ENCODE measurements at regions not wholly inside any gene's neighbourhood (a gene's known extent, or its start where the extent isn't known, plus 50 kb on each side); places are given as distances from the start of the nearest gene placed in this dataset.

DNA sequence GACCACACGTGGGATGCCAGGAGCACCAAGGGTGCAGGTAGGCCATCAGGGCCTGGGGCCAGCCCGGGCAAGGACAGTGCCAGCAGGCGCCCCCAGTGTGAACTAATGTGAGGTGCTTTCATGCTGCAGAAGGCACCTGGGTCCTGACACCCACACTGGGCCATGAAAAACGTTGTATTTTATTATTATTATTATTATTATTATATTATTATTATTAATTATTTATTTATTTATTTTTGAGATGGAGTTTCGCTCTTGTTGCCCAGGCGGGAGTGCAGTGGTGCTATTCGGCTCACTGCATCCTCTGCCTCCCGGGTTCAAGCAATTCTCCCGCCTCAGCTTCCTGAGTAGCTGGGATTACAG, 1267.3 kb downstream of the BRD1 start:
- H3K27ac Mint-ChIP-seq: no peak overlapping the region
- H3K9me3 Mint-ChIP-seq: no peaks in the 10 kb centered on the region; the same call in 2 of the 3 replicates
- ATAC-seq (no peak), DNase-seq (ENCODE audit: low spot score) (no peak)
- H3K27me3 ChIP-seq (ENCODE audit: insufficient read depth): no peaks in the 10 kb centered on the region
- H3K9me2 ChIP-seq (ENCODE audit: insufficient read depth): no peaks in the 10 kb centered on the region
- no peak for TF ChIP-seq STAT1 (IDR thresholded peaks at IDR 0.05; ENCODE audit: unreplicated experiment)
- TF ChIP-seq, protein P1, sequence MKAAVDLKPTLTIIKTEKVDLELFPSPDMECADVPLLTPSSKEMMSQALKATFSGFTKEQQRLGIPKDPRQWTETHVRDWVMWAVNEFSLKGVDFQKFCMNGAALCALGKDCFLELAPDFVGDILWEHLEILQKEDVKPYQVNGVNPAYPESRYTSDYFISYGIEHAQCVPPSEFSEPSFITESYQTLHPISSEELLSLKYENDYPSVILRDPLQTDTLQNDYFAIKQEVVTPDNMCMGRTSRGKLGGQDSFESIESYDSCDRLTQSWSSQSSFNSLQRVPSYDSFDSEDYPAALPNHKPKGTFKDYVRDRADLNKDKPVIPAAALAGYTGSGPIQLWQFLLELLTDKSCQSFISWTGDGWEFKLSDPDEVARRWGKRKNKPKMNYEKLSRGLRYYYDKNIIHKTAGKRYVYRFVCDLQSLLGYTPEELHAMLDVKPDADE (IDR thresholded peaks at IDR 0.05): no peak
- TF ChIP-seq ZNF114 (CRISPR knock-in tag; IDR thresholded peaks at IDR 0.05): no peak
- TF ChIP-seq EZH2 (IDR thresholded peaks at IDR 0.05; ENCODE audit: low read depth, unreplicated experiment): no peak
- H3K4me2 ChIP-seq: no peak overlapping the region
- H3F3A ChIP-seq (replicated peaks; ENCODE audit: low read depth): no peaks in the 10 kb centered on the region
- peaks cover 3% of the 10 kb centered on the region for H3K27me3 Mint-ChIP-seq (ENCODE audit: insufficient read depth, low read depth, poor library complexity)
- H3K4me3 Mint-ChIP-seq: no peak overlapping the region
- H3K36me3 Mint-ChIP-seq (ENCODE audit: low read depth): no peaks in the 10 kb centered on the region; the same call in 2 of the 3 replicates
- no peak overlapping the region for H3K27ac ChIP-seq (ENCODE audit: low read depth)
- H3K4me1 Mint-ChIP-seq: peaks cover under 1% of the 10 kb centered on the region; the same call in 1 of the 3 replicates
- H3K79me2 ChIP-seq (replicated peaks; ENCODE audit: insufficient read depth): no peaks in the 10 kb centered on the region
- H3K4me1 ChIP-seq (ENCODE audit: insufficient read depth): no peaks in the 10 kb centered on the region
- no peaks in the 10 kb centered on the region for H4K20me1 ChIP-seq (replicated peaks; ENCODE audit: insufficient read depth)
- no peak overlapping the region for H2AFZ ChIP-seq
- H3K4me3 ChIP-seq: no peak overlapping the region
- H3K36me3 ChIP-seq (ENCODE audit: insufficient read depth): no peaks in the 10 kb centered on the region

GRCh38 chr22:48559647-48560388, 1267.9 kb downstream of the BRD1 start:
- DNase-seq (ENCODE audit: low spot score) (no peak), ATAC-seq (no peak)
- H3K4me1 ChIP-seq (ENCODE audit: insufficient read depth): no peaks in the 10 kb centered on the region
- Mint-ChIP-seq H3K27ac (no peak overlapping the region), H3K4me1 (peaks cover 5% of the 10 kb centered on the region; the same call in 2 of the 3 replicates), H3K36me3 (ENCODE audit: low read depth) (no peaks in the 10 kb centered on the region; the same call in 2 of the 3 replicates), H3K9me3 (no peaks in the 10 kb centered on the region; the same call in 2 of the 3 replicates), H3K4me3 (no peak overlapping the region), H3K27me3 (ENCODE audit: insufficient read depth, low read depth, poor library complexity) (peaks cover 8% of the 10 kb centered on the region)
- H3K9me2 ChIP-seq (ENCODE audit: insufficient read depth): no peaks in the 10 kb centered on the region
- no peak overlapping the region for H3K4me3 ChIP-seq
- H3K27me3 ChIP-seq (ENCODE audit: insufficient read depth): no peaks in the 10 kb centered on the region
- H3K79me2 ChIP-seq (replicated peaks; ENCODE audit: insufficient read depth): no peaks in the 10 kb centered on the region
- no peaks in the 10 kb centered on the region for H4K20me1 ChIP-seq (replicated peaks; ENCODE audit: insufficient read depth)
- no peaks in the 10 kb centered on the region for H3K36me3 ChIP-seq (ENCODE audit: insufficient read depth)
- no peak overlapping the region for H3K27ac ChIP-seq (ENCODE audit: low read depth)
- no peak for TF ChIP-seq CREB1 (CRISPR knock-in tag; IDR thresholded peaks at IDR 0.05; ENCODE audit: low read depth)
- TF ChIP-seq POLR2AphosphoS5 (IDR thresholded peaks at IDR 0.05; ENCODE audit: low read depth): no peak
- TF ChIP-seq CTCF (conservative IDR thresholded peaks at IDR 0.05; ENCODE audit: low read depth in 2 of 2): no peak
- no peak for TF ChIP-seq ZNF331 (CRISPR knock-in tag; IDR thresholded peaks at IDR 0.05; ENCODE audit: low read depth)
- TF ChIP-seq, protein P1 (IDR thresholded peaks at IDR 0.05): no peak
- TF ChIP-seq EZH2phosphoT487 (IDR thresholded peaks at IDR 0.05; ENCODE audit: unreplicated experiment): no peak
- TF ChIP-seq ZNF462 (CRISPR knock-in tag; IDR thresholded peaks at IDR 0.05): no peak
- TF ChIP-seq STAT1 (IDR thresholded peaks at IDR 0.05; ENCODE audit: unreplicated experiment): no peak
- no peak overlapping the region for H2AFZ ChIP-seq
- no peaks in the 10 kb centered on the region for H3F3A ChIP-seq (replicated peaks; ENCODE audit: low read depth)
- no peak overlapping the region for H3K4me2 ChIP-seq

Data from GM23338 (cell line).